GM10248 (cell line): ENCODE measurements at regions not wholly inside any gene's neighbourhood (a gene's known extent, or its start where the extent isn't known, plus 50 kb on each side); places are given as distances from the start of the nearest gene placed in this dataset.

ENCODE experiments used
- CTCF ChIA-PET: fragments of 300-600 bp; sonication (Branson Sonifier 250); formaldehyde crosslinking; extraction: SDS; loops from one replicate; lab custom pipeline; 2021; ENCODE audit warnings: antibody characterized with exemption; lab: Yijun Ruan, JAX
- POLR2A ChIA-PET: fragments of 350-650 bp; sonication (Branson Sonifier 250); formaldehyde crosslinking; extraction: SDS; loops from one replicate; lab custom pipeline; 2020; ENCODE audit warnings: antibody characterized with exemption; lab: Yijun Ruan, JAX
- DNase-seq: peaks from one replicate; pipeline ENCODE4 v3.0.0; 2012; ENCODE audit errors: extremely low spot score
- TF ChIP-seq, protein P1 (sequence below): IDR thresholded peaks from 2 replicates; pipeline ENCODE4 v1.5.1; 2012; ENCODE audit warnings: mild to moderate bottlenecking, low read depth; ENCODE audit errors: extremely low read depth, missing control alignments, control extremely low read depth

DNA sequence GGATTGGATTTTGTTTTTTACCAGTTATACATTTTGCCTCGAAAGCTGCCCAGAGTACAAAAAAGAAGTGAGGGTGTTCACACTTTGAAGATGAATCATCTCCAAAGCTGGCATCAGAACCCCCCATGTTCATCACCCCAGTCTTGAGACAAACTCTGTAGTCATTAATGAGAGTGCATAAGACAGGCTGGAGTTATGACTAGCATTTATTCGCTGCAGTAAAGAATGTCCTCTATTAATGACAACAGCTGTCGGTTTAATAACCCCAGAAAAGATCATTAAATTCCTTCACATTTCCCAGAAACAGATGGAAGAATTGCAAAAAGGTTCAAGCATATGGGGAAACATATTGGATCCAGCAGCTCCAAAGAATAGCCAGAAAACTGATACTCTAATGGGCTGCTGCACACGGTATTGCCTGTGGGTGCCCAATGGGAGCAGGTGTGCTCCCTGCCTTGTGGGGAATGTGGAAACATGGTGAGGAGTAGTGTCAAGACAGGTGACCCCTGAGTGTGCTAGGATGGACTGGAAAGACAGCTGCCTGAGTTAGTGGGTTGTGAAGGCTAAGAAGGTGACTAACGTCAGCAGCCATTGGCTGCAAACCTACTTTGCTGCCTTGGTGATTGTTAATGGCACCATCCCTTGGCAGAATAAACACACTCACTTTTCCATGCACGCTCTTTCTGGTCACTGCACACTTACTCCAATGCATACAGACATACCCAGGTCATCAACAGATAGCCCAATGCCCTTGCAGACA, 81.9 kb downstream of the AIPL1 start:
- CTCF ChIA-PET: no interaction called here
- POLR2A ChIA-PET: no interaction called here
- no peak for DNase-seq
- TF ChIP-seq, protein P1, sequence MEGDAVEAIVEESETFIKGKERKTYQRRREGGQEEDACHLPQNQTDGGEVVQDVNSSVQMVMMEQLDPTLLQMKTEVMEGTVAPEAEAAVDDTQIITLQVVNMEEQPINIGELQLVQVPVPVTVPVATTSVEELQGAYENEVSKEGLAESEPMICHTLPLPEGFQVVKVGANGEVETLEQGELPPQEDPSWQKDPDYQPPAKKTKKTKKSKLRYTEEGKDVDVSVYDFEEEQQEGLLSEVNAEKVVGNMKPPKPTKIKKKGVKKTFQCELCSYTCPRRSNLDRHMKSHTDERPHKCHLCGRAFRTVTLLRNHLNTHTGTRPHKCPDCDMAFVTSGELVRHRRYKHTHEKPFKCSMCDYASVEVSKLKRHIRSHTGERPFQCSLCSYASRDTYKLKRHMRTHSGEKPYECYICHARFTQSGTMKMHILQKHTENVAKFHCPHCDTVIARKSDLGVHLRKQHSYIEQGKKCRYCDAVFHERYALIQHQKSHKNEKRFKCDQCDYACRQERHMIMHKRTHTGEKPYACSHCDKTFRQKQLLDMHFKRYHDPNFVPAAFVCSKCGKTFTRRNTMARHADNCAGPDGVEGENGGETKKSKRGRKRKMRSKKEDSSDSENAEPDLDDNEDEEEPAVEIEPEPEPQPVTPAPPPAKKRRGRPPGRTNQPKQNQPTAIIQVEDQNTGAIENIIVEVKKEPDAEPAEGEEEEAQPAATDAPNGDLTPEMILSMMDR: no peak

DNA sequence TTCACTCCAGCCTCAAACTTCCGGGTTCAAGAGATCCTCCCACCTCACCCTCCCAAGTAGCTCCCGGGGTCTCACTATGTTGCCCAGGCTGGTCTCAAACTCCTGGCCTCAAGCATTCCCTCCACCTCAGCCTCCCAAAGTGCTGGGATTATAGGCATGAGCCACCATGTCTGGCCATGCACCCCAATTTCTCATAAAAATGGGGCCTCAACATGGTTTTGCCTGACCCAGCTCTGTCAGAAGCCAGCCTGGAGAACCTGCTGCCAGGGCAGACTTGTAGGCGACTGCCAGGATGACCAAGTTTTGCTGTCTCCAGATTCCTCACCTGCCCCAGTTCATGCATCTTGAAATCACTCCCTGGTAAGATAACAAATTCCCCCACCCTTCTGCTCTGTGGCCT, 82.9 kb downstream of the AIPL1 start:
- no peak for DNase-seq
- TF ChIP-seq, protein P1: no peak
- CTCF ChIA-PET: no interaction called here
- POLR2A ChIA-PET: no interaction called here

DNA sequence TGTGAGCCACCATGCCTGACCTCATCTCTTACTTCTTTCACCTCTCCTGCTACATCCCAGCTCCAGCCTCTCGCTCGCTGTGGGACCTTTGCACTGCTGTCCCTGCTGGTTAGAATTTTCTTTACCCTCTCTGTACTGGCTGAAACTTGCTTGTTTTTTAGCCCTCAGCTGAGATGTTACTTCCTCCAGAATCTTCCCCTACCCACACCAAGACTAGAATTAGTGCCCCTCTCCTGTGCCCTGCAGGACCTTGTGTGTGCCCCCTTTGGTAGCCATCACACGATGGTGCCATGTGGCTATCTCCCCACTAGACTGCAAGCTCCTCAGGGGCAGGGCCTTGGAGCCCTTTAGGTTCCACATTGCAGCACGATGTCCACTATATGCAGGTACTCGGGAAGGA, 84.1 kb downstream of the AIPL1 start:
- ChIA-PET CTCF (interaction anchor here (0.8 kb wide), 1 partner anchor 14 kb away, joined by 3 read pairs; no protein-coding TSS in a partner anchor), POLR2A (no interaction called here)
- DNase-seq: no peak
- TF ChIP-seq, protein P1: no peak

DNA sequence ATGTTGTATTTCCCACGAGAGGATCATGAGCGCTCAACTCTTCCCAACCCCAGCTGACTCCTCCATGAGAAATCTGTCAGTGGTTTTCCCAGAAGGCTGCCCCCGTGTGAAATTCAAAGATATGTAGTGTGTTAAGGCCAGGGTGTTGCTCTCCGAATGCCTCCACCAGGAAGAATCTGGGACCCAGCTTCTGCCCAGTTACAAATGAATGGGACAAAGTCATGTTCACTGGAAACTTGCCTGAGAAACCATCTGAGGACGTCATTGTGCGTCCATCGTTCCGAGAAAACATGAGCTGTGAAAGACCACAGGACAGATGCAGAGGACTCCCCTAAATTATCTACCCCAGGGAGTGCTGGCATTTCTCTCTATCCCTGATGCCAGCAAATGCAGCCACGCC, 86.0 kb downstream of the AIPL1 start:
- CTCF ChIA-PET: no interaction called here

DNA sequence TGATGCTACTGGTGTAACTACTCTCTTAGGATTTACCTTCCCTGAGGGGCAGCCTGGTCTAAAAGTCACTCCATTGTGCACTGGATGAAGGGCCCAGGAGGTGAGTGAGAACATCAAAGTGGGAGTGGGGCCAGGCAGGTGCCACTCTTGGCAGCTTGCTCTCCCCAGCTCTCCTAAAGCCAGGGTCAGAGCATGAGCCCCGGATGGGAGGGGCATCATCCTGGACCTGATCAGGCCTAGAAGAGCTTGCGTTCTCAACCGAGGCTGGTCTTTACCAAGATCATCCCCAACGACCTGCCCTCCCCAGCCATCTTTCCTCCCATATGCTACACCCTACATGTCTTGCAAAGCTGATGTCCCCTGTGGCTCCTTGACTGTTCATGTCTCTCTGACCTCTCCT, 87.1 kb downstream of the AIPL1 start:
- TF ChIP-seq, protein P1: no peak
- POLR2A ChIA-PET: no interaction called here
- no peak for DNase-seq
- CTCF ChIA-PET: no interaction called here

More for the DNA sequence above, 86.0 kb downstream of the AIPL1 start:
- TF ChIP-seq, protein P1: no peak
- POLR2A ChIA-PET: no interaction called here
- DNase-seq: no peak

DNA sequence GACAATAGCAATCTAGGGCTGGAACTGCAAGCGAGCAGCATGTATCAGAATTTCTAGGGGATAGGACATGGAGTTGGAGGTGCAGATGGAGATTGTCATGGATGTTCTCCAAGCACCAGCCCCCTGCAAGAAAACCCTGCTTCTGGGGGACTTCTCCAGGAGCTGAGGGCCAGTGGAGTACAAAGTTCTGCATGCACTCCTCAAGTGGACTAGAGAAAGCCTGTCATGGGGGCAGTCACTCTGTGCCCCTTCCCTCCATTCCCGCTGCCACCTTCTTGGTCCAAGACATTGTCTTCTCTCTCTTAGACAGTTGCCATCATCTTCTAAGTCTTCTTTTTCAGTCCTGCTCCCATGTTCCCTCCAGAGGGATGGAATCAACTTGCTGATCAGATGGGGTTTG, 87.9 kb downstream of the AIPL1 start:
- TF ChIP-seq, protein P1: no peak
- CTCF ChIA-PET: interaction anchor here (1.5 kb wide), 1 partner anchor 30 kb away, joined by 3 read pairs; no protein-coding TSS in a partner anchor
- no peak for DNase-seq
- POLR2A ChIA-PET: no interaction called here
